A673 (cell line): ENCODE measurements at regions not wholly inside any gene's neighbourhood (a gene's known extent, or its start where the extent isn't known, plus 50 kb on each side); places are given as distances from the start of the nearest gene placed in this dataset.

Experiments used
- BruUV-seq: library from RNA; stranded (reverse); fragments of 400-500 nt; replicated peaks from 2 replicates; lab custom pipeline; 2021; lab: Mats Ljungman, UMichigan
- CTCF ChIA-PET: fragments of 300-600 bp; sonication (Branson Sonifier 250); formaldehyde crosslinking; loops from one replicate; lab custom pipeline; 2022; ENCODE audit warnings: antibody characterized with exemption; lab: Charles Lee
- POLR2A ChIA-PET: fragments of 300-600 bp; sonication (Branson Sonifier 250); formaldehyde crosslinking; loops from one replicate; lab custom pipeline; 2022; ENCODE audit warnings: antibody characterized with exemption; ENCODE audit not compliant: low non-redundant PET; lab: Charles Lee
- DNase-seq: peaks from one replicate; pipeline ENCODE4 v3.0.0-alpha.2; 2015; ENCODE audit warnings: low spot score
- H3K27ac ChIP-seq: fragments of 200-600 bp; sonication (generic); 2 replicates; pipeline ENCODE4 v1.5.1; 2016; ENCODE audit warnings: mixed run types, low read depth, mild to moderate bottlenecking, mixed read lengths, antibody characterized with exemption, low read length; ENCODE audit not compliant: poor library complexity, severe bottlenecking
- H3K27me3 ChIP-seq: fragments of 200-600 bp; sonication (generic); replicated peaks from 2 replicates; pipeline ENCODE4 v1.6.1; 2017; ENCODE audit warnings: mixed run types, low read depth, mild to moderate bottlenecking, mixed read lengths, antibody characterized with exemption, low read length; ENCODE audit not compliant: insufficient read depth, poor library complexity
- H3K36me3 ChIP-seq: fragments of 200-600 bp; sonication (generic); 2 replicates; pipeline ENCODE4 v1.6.1; 2016; ENCODE audit warnings: mixed run types, mild to moderate bottlenecking, mixed read lengths, antibody characterized with exemption, low read length; ENCODE audit not compliant: insufficient read depth, poor library complexity, severe bottlenecking
- H3K4me1 ChIP-seq: fragments of 200-600 bp; sonication (generic); 2 replicates; pipeline ENCODE4 v1.6.1; 2017; ENCODE audit warnings: mixed run types, mild to moderate bottlenecking, mixed read lengths, antibody characterized with exemption, low read length; ENCODE audit not compliant: insufficient read depth, poor library complexity, severe bottlenecking
- H3K4me3 ChIP-seq: fragments of 200-600 bp; sonication (generic); 2 replicates; pipeline ENCODE4 v1.5.1; 2016; ENCODE audit warnings: low read depth, mixed run types, mild to moderate bottlenecking, mixed read lengths, low read length; ENCODE audit not compliant: poor library complexity, severe bottlenecking
- H3K9me3 ChIP-seq: fragments of 200-600 bp; sonication (generic); 2 replicates; pipeline ENCODE4 v1.6.1; 2016; ENCODE audit warnings: mixed run types, low read depth, mild to moderate bottlenecking, mixed read lengths, antibody characterized with exemption, low read length; ENCODE audit not compliant: poor library complexity, severe bottlenecking
- CTCF ChIP-seq: fragments of 300-800, 200-600 bp; sonication (generic); conservative IDR thresholded peaks from 2 replicates; pipeline ENCODE4 v1.5.1; 2017; ENCODE audit warnings: low read depth, mild to moderate bottlenecking, antibody characterized with exemption, low read length, moderate library complexity, mixed read lengths
- EZH2 ChIP-seq: fragments of 200-600 bp; sonication (generic); IDR thresholded peaks from 2 replicates; pipeline ENCODE4 v1.6.1; 2017; ENCODE audit warnings: borderline replicate concordance, low read depth, mild to moderate bottlenecking, mixed read lengths, antibody characterized with exemption, low read length; ENCODE audit not compliant: poor library complexity, severe bottlenecking
- intact Hi-C: fragments of 100-400 bp; cut with micrococcal nuclease; formaldehyde crosslinking; loops from one replicate; pipeline ENCODE4 v1.10.0; 2022; ENCODE audit not compliant: unreplicated experiment

GRCh38 chr22:47283616-47284270 lies 521.3 kb downstream of the TBC1D22A start:
- no peak for TF ChIP-seq CTCF
- TF ChIP-seq EZH2, result no peak
- Histone ChIP-seq H3K36me3 (no peaks in the 10 kb centered on the region), H3K27ac (no peak overlapping the region), H3K4me3 (no peak overlapping the region), H3K27me3 (peaks cover 30% of the 10 kb centered on the region), H3K4me1 (no peaks in the 10 kb centered on the region), H3K9me3 (no peaks in the 10 kb centered on the region)
- intact Hi-C loops, result no loop called here
- CTCF ChIA-PET, result no interaction called here
- no peak for DNase-seq
- POLR2A ChIA-PET, result no interaction called here
- no TSS peak for BruUV-seq

- Histone ChIP-seq H3K36me3 (no peaks in the 10 kb centered on the region), H3K9me3 (no peaks in the 10 kb centered on the region), H3K27me3 (peaks cover 39% of the 10 kb centered on the region), H3K4me1 (no peaks in the 10 kb centered on the region), H3K4me3 (no peak overlapping the region), H3K27ac (no peak overlapping the region)
- no TSS peak for BruUV-seq
- TF ChIP-seq EZH2 (no peak), CTCF (no peak)
- ChIA-PET POLR2A (no interaction called here), CTCF (no interaction called here)
- intact Hi-C loops, result no loop called here
- no peak for DNase-seq
These were observed 520.4 kb downstream of the TBC1D22A start for GRCh38 chr22:47282851-47283250.

GRCh38 chr22:47282366-47282765 lies 519.9 kb downstream of the TBC1D22A start:
- H3K4me3 ChIP-seq, result no peak overlapping the region
- H3K27ac ChIP-seq, result no peak overlapping the region
- intact Hi-C loops, result no loop called here
- CTCF ChIA-PET, result no interaction called here
- H3K27me3 ChIP-seq, result peaks cover 39% of the 10 kb centered on the region
- POLR2A ChIA-PET, result no interaction called here
- no peaks in the 10 kb centered on the region for H3K4me1 ChIP-seq
- TF ChIP-seq CTCF (no peak), EZH2 (no peak)
- no peaks in the 10 kb centered on the region for H3K9me3 ChIP-seq
- no TSS peak for BruUV-seq
- no peaks in the 10 kb centered on the region for H3K36me3 ChIP-seq
- DNase-seq, result no peak
